ENCODE measurements at regions not wholly inside any gene's neighbourhood (a gene's known extent, or its start where the extent isn't known, plus 50 kb on each side); places are given as distances from the start of the nearest gene placed in this dataset.

DNA sequence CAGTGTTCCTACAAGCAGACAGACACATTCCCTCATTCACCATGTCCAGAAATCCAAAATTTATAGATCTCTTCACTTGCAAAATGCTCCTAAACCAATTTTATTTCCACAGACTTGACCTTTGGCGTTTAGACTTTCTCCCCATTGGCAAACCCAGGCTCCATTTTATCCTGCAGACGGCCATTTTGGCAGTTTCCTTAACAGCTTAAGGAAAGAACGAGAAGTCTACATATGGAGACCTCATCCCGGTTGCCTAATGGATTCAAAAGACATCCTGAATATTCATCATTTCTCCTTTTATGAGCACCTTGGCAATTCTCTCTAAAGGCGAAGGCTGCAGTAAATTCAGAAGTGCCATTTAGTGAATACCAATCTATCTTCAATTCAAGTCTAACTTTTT, 132.9 kb downstream of the HLX start (continued):
- no peak for TF ChIP-seq SRSF4 (IDR thresholded peaks at IDR 0.05; ENCODE audit: low read depth, low read length, poor library complexity, severe bottlenecking)
- no peak for TF ChIP-seq FLYWCH1 (CRISPR knock-in tag; IDR thresholded peaks at IDR 0.05)
- no peak for TF ChIP-seq FOXA1 (IDR thresholded peaks at IDR 0.05)
- TF ChIP-seq FOXA1 (CRISPR knock-in tag; IDR thresholded peaks at IDR 0.05): no peak
- TF ChIP-seq, protein P1, sequence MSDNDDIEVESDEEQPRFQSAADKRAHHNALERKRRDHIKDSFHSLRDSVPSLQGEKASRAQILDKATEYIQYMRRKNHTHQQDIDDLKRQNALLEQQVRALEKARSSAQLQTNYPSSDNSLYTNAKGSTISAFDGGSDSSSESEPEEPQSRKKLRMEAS (IDR thresholded peaks at IDR 0.05): no peak
- TF ChIP-seq ZFX (CRISPR knock-in tag; IDR thresholded peaks at IDR 0.05; ENCODE audit: low read depth): no peak
- TF ChIP-seq, protein P2, sequence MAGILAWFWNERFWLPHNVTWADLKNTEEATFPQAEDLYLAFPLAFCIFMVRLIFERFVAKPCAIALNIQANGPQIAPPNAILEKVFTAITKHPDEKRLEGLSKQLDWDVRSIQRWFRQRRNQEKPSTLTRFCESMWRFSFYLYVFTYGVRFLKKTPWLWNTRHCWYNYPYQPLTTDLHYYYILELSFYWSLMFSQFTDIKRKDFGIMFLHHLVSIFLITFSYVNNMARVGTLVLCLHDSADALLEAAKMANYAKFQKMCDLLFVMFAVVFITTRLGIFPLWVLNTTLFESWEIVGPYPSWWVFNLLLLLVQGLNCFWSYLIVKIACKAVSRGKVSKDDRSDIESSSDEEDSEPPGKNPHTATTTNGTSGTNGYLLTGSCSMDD (CRISPR knock-in tag; IDR thresholded peaks at IDR 0.05): no peak
- no peak for TF ChIP-seq ZNF367 (CRISPR knock-in tag; IDR thresholded peaks at IDR 0.05; ENCODE audit: borderline replicate concordance)
- TF ChIP-seq SNAI1 (CRISPR knock-in tag; IDR thresholded peaks at IDR 0.05; ENCODE audit: borderline replicate concordance): no peak
- no peak for TF ChIP-seq YEATS4 (CRISPR knock-in tag; IDR thresholded peaks at IDR 0.05; ENCODE audit: borderline replicate concordance)
- TF ChIP-seq, protein P3, sequence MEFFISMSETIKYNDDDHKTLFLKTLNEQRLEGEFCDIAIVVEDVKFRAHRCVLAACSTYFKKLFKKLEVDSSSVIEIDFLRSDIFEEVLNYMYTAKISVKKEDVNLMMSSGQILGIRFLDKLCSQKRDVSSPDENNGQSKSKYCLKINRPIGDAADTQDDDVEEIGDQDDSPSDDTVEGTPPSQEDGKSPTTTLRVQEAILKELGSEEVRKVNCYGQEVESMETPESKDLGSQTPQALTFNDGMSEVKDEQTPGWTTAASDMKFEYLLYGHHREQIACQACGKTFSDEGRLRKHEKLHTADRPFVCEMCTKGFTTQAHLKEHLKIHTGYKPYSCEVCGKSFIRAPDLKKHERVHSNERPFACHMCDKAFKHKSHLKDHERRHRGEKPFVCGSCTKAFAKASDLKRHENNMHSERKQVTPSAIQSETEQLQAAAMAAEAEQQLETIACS (CRISPR knock-in tag; IDR thresholded peaks at IDR 0.05): no peak
- TF ChIP-seq, protein P4, sequence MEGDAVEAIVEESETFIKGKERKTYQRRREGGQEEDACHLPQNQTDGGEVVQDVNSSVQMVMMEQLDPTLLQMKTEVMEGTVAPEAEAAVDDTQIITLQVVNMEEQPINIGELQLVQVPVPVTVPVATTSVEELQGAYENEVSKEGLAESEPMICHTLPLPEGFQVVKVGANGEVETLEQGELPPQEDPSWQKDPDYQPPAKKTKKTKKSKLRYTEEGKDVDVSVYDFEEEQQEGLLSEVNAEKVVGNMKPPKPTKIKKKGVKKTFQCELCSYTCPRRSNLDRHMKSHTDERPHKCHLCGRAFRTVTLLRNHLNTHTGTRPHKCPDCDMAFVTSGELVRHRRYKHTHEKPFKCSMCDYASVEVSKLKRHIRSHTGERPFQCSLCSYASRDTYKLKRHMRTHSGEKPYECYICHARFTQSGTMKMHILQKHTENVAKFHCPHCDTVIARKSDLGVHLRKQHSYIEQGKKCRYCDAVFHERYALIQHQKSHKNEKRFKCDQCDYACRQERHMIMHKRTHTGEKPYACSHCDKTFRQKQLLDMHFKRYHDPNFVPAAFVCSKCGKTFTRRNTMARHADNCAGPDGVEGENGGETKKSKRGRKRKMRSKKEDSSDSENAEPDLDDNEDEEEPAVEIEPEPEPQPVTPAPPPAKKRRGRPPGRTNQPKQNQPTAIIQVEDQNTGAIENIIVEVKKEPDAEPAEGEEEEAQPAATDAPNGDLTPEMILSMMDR (CRISPR knock-in tag; IDR thresholded peaks at IDR 0.05): no peak

Measured in HepG2 (cell line).